OCI-LY3 (cell line): ENCODE measurements at regions not wholly inside any gene's neighbourhood (a gene's known extent, or its start where the extent isn't known, plus 50 kb on each side); places are given as distances from the start of the nearest gene placed in this dataset.

Source experiments
- EZH2phosphoT487 ChIP-seq: fragments of 200-600 bp; shearing (Covaris generic); IDR thresholded peaks from 2 replicates; pipeline ENCODE4 v1.6.1; 2018; ENCODE audit warnings: antibody characterized with exemption, mixed run types, low read depth
- TF ChIP-seq, protein P1 (sequence below): fragments of 200-600, 300-600 bp; sonication (generic); IDR thresholded peaks from 2 replicates; pipeline ENCODE4 v1.5.1; 2014; ENCODE audit warnings: antibody characterized with exemption, low read length, low read depth

- TF ChIP-seq, protein P1, sequence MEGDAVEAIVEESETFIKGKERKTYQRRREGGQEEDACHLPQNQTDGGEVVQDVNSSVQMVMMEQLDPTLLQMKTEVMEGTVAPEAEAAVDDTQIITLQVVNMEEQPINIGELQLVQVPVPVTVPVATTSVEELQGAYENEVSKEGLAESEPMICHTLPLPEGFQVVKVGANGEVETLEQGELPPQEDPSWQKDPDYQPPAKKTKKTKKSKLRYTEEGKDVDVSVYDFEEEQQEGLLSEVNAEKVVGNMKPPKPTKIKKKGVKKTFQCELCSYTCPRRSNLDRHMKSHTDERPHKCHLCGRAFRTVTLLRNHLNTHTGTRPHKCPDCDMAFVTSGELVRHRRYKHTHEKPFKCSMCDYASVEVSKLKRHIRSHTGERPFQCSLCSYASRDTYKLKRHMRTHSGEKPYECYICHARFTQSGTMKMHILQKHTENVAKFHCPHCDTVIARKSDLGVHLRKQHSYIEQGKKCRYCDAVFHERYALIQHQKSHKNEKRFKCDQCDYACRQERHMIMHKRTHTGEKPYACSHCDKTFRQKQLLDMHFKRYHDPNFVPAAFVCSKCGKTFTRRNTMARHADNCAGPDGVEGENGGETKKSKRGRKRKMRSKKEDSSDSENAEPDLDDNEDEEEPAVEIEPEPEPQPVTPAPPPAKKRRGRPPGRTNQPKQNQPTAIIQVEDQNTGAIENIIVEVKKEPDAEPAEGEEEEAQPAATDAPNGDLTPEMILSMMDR: no peak
- TF ChIP-seq EZH2phosphoT487: no peak
These were observed 236.9 kb downstream of the KLF6 start for GRCh38 chr10:3548076-3548475.
